ENCODE measurements at regions not wholly inside any gene's neighbourhood (a gene's known extent, or its start where the extent isn't known, plus 50 kb on each side); places are given as distances from the start of the nearest gene placed in this dataset.

GRCh38 chr5:175107865-175108264 is 336.1 kb downstream of the DRD1 start:
- DNase-seq (ENCODE audit: low spot score), result no peak

- DNase-seq (ENCODE audit: low spot score), result no peak
Observed at GRCh38 chr5:175107028-175107588, 336.9 kb downstream of the DRD1 start.

- no peak for DNase-seq (ENCODE audit: low spot score)
Observed at GRCh38 chr5:175104677-175105076, 339.3 kb downstream of the DRD1 start.

DNA sequence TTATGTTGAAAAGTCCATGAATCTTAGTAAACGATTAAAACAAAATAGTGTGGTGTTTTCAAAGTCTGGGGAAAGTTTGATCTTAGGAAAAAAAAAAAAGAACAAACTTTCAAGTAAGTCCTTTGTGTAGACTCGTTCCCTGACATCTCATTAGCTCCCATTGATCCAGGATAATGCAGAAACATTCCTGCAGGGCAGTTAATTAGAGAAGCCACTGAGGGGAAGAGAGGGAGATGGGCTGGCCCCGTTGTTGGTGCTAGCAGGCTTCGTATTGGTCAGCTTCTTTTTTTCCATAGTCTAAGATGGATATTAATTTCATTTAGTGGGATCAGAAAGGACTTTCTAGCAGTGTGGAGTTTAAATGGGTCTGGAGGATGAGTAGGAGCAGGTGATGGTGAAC is 340.2 kb downstream of the DRD1 start:
- DNase-seq (ENCODE audit: low spot score), result no peak

GRCh38 chr5:175102717-175103116 is 341.3 kb downstream of the DRD1 start:
- no peak for DNase-seq (ENCODE audit: low spot score)

DNA sequence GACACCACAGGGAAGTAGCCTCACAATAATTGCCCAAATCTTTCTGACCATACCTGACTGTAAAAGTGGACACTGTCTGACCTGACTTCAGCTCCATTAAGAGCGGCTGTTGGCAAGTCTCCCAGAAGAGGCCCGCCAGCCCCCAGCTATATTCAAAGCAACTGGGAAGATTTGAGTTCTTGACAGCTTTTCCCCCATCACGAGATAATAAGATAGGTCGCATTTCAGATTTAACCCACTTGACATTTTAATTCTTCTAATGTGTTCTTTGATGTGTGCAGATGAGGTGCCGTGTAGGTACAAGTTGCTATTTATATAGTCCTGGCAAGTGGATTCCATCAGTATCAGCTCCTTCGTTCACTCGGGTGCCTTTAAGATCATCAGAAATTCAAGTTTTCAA is 345.7 kb downstream of the DRD1 start:
- no peak for DNase-seq (ENCODE audit: low spot score)

GRCh38 chr5:175096469-175097165 is 347.4 kb downstream of the DRD1 start:
- no peak for DNase-seq (ENCODE audit: low spot score)

DNA sequence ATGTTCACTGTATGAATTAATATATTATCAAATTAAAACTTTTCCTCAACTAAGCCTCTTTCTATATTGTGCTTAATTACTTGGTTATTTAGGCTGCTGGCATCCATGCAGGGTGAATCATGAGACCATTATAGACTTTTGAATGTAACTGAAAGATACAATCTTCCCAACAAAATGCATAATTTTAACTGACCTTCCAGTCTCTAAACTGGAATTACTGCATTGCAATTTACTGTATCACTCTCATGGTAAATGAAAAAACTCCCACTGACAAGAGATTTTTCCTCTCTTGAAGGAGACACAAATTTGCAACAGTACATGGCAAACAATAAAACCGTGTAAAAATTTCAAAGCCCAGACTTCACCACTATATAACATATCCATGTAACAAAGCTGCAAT is 349.5 kb downstream of the DRD1 start:
- no peak for DNase-seq (ENCODE audit: low spot score)

GRCh38 chr5:175092691-175093090 is 351.3 kb downstream of the DRD1 start:
- DNase-seq (ENCODE audit: low spot score), result no peak

DNA sequence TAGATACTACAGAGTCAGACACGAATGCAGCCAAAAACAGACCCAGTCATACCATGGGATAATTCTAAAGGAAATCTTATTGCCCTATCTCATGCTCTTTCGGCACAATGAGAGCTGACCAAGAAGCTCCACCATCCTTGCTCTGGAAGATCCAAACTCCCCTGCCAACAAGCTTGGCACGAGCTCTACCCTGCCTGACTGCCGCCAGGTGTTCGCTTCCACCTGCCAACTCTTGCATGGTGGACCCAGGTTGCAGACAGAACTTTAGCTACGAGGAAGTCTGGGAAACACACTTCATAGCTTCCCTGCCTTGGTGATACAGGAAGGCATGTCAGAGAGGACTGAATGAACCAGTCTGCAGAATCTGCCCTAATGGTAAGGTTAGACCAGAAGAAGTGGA is 355.0 kb downstream of the DRD1 start:
- no peak for DNase-seq (ENCODE audit: low spot score)

- DNase-seq (ENCODE audit: low spot score), result no peak
Observed at GRCh38 chr5:175082866-175083590, 358.6 kb downstream of the MSX2 start.

- DNase-seq (ENCODE audit: low spot score), result no peak
Observed at GRCh38 chr5:175082346-175082745, 358.0 kb downstream of the MSX2 start.

- no peak for DNase-seq (ENCODE audit: low spot score)
Observed at GRCh38 chr5:175079707-175080106, 355.3 kb downstream of the MSX2 start.

DNA sequence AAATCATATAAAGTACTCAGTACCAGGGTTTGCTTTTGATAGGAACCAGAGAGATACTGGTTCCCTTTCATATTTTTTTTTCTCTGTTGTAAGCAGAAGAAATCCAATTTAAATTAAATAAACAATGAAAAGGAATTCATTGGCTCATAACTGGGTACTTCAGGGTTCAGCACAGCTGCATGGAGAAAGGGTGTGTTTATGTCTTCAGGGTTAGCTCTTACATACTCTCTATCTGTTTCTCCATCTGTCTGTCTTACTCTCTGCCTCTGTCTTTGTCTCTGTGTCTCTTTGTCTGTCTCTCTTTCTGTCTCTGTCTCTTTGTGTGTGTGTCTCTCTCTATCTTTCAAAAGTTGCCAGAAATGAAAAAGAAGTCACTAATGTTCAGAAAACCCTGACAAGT is 345.9 kb downstream of the MSX2 start:
- no peak for DNase-seq (ENCODE audit: low spot score)

- no peak for DNase-seq (ENCODE audit: low spot score)
Observed at GRCh38 chr5:175060257-175060656, 335.9 kb downstream of the MSX2 start.

DNA sequence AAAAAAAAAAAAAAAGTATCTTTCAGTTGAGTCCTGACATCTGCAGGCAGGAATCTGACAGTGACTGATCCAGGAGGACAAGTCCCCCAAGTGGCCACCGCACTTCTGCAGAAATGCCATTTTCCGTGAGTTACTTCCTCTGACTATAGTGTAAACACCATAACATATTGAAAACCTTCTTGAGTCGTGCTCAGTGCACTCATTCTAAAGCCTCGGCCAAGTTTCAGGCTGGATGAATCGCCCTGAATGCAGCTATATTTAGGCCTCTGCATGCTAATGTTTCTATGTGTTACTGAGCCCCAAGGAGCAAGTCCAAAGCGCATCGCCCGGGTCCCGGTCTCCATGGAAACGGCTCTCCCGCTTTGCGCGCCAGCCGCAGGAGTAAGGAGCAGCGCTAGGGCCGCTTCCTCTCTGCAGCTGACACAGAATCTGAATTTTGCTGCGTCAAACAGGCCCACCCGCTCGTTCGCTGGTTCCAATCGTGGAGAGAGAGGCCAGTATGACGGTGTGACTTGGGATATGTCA is 335.4 kb downstream of the MSX2 start:
- no peak for DNase-seq (ENCODE audit: low spot score)

DNA sequence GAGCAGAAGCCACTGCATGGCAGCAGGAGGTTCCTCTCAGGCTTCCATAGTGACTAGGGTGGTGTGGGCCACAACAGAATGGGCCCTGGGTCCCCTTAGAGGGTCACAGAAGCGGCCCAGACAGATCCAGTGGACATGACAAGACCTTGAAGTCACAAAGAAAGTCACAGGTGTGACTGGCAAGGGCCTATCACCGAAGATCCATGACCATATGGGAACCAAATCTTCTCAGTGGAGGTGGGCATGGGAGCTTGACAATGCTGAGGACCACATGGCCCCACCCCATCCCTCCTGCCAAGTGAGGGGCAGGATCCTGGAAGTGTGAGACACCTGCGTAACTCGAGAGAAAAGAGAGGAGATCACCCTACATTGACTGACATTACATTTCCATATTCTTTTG is 332.4 kb downstream of the MSX2 start:
- DNase-seq (ENCODE audit: low spot score), result no peak

DNA sequence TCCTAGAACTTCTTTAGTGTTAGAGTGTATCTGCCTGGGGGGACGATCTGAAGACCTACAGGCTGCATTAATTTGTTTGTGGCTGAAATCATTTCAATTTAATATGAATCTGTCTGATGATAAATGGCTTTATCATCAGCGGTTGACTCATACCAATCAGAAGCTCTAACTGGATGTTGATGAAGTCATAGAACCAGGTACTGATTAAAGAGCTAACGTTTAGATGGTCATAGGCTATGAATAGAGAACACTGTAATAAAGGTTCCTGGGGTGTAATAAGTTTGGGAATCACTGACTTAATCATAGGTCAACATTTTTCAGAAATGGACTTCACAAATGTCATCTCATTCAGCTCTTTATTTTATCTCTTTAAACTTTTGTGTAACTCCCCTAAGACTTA is 329.9 kb downstream of the MSX2 start:
- no peak for DNase-seq (ENCODE audit: low spot score)

- no peak for DNase-seq (ENCODE audit: low spot score)
Observed at GRCh38 chr5:175052351-175052750, 328.0 kb downstream of the MSX2 start.

- DNase-seq (ENCODE audit: low spot score), result no peak
Observed at GRCh38 chr5:175047048-175047447, 322.7 kb downstream of the MSX2 start.

GRCh38 chr5:175045820-175046219 is 321.4 kb downstream of the MSX2 start:
- DNase-seq (ENCODE audit: low spot score), result no peak

- DNase-seq (ENCODE audit: low spot score), result no peak
Observed at GRCh38 chr5:175037820-175038219, 313.4 kb downstream of the MSX2 start.

DNA sequence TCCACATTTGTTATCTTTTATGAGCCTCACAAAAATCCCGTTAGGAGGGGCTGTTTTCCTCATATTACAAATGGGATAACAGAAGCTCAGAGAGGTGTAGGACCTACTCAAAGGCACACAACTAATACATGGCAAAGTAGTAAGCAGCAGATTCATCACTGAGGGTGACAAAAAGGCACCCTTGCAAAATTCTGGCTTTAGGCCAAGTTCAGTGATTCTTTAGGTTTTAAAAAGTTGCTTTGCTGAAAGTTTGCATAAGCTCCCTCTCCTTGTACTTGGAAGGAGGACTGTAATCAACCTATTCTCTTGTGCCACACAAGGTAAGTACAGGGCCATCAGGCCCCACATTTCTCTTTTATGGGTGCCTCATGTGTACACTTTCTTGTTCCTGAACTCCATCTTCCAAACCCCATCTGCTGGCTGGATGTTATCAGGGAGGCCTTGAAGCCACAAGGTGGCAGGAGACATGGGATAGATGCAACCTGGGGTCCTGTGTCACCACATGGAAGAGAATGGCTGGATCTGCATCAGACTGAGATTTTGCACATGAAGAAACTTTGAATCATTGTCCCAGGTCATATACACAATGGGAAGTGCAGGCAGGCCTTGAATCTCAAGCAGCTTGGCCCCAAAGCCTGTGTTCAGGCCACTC is 311.6 kb downstream of the MSX2 start:
- DNase-seq (ENCODE audit: low spot score), result no peak
